GM12878 (cell line): ENCODE measurements at regions not wholly inside any gene's neighbourhood (a gene's known extent, or its start where the extent isn't known, plus 50 kb on each side); places are given as distances from the start of the nearest gene placed in this dataset.

ENCODE experiments used
- ATAC-seq: fragments of 200-7000 bp; cut with Tn5 transposase; 3 replicates; pipeline ENCODE4 v1.9.1; 2020; ENCODE audit warnings: mild to moderate bottlenecking, moderate library complexity
- BruUV-seq: library from RNA; stranded (reverse); fragments of 400-500 nt; replicated peaks from 2 replicates; lab custom pipeline; 2021; lab: Mats Ljungman, UMichigan
- CTCF ChIA-PET: fragments of 300-600 bp; sonication (Branson Sonifier 250); formaldehyde crosslinking; extraction: SDS; loops from one replicate; lab custom pipeline; 2021; ENCODE audit warnings: inconsistent platforms; lab: Yijun Ruan, JAX
- POLR2A ChIA-PET: fragments of 350-600 bp; formaldehyde crosslinking; extraction: SDS; loops from one replicate; lab custom pipeline; 2021; ENCODE audit warnings: inconsistent platforms; lab: Charles Lee
- RAD21 ChIA-PET: fragments of 300-600 bp; sonication (Branson Sonifier 250); formaldehyde crosslinking; loops from one replicate; lab custom pipeline; 2023; ENCODE audit warnings: antibody characterized with exemption; ENCODE audit not compliant: unreplicated experiment; lab: Charles Lee
- SMC1A ChIA-PET: fragments of 300-600 bp; sonication (Branson Sonifier 250); formaldehyde crosslinking; loops from one replicate; lab custom pipeline; 2023; ENCODE audit not compliant: unreplicated experiment, uncharacterized antibody; lab: Charles Lee
- DNase-seq: peaks from one replicate; pipeline ENCODE4 v3.0.0-alpha.2; 2011; ENCODE audit warnings: low read depth, low spot score
- FAIRE-seq: peaks from 3 replicates; lab custom pipeline; 2011; peaks lifted over from hg19 to GRCh38; lab: Jason Lieb, UNC
- H2AFZ ChIP-seq: 2 replicates; pipeline ENCODE4 v1.6.0; 2011; ENCODE audit warnings: low read depth, low read length, control low read depth; ENCODE audit not compliant: control insufficient read depth
- H3K27ac ChIP-seq: 2 replicates; pipeline ENCODE4 v1.5.1; 2011; ENCODE audit warnings: control low read depth; ENCODE audit not compliant: control insufficient read depth, insufficient read depth
- H3K27me3 ChIP-seq, 2 experiments: replicated peaks in 1 of 2; 2 replicates each; pipeline versions ENCODE4 v1.6.0 to v1.6.1; 2011; ENCODE audit warnings: low read length in 1 of 2; ENCODE audit not compliant: control insufficient read depth in 2 of 2, insufficient read depth in 2 of 2
- H3K36me3 ChIP-seq, 2 experiments: 2 replicates each; pipeline ENCODE4 v1.5.1; 2011; ENCODE audit warnings: low read length in 1 of 2; ENCODE audit not compliant: control insufficient read depth in 2 of 2, insufficient read depth in 2 of 2
- H3K4me1 ChIP-seq: 2 replicates; pipeline ENCODE4 v1.6.1; 2011; ENCODE audit warnings: mild to moderate bottlenecking, low read length, moderate library complexity, mixed read lengths; ENCODE audit not compliant: control insufficient read depth, insufficient read depth
- H3K4me2 ChIP-seq: 2 replicates; pipeline ENCODE4 v1.6.0; 2011; ENCODE audit warnings: control low read depth; ENCODE audit not compliant: control insufficient read depth, insufficient read depth
- H3K4me3 ChIP-seq: fragments of 200-600 bp; sonication (generic); 2 replicates; pipeline ENCODE4 v1.5.1; 2016
- H3K79me2 ChIP-seq: 2 replicates; pipeline ENCODE4 v1.6.0; 2011; ENCODE audit warnings: low read length; ENCODE audit not compliant: control insufficient read depth, insufficient read depth
- H3K9ac ChIP-seq: 2 replicates; pipeline ENCODE4 v1.8.0; 2011; ENCODE audit warnings: low read length, control low read depth, mixed read lengths; ENCODE audit not compliant: control insufficient read depth, insufficient read depth
- H3K9me3 ChIP-seq: replicated peaks from 3 replicates; pipeline ENCODE4 v1.5.1; 2011; ENCODE audit warnings: mild to moderate bottlenecking, low read length; ENCODE audit not compliant: control insufficient read depth, insufficient read depth
- H4K20me1 ChIP-seq: 2 replicates; pipeline ENCODE4 v1.6.0; 2011; ENCODE audit not compliant: control insufficient read depth, insufficient read depth
- E2F8 ChIP-seq: fragments of 450-650 bp; IDR thresholded peaks from 2 replicates; pipeline ENCODE4 v1.6.1; 2018; ENCODE audit warnings: mild to moderate bottlenecking, low read depth, moderate library complexity; ENCODE audit not compliant: partially characterized antibody
- HCFC1 ChIP-seq: fragments of 150-350 bp; IDR thresholded peaks from 2 replicates; pipeline ENCODE4 v1.6.1; 2014; ENCODE audit warnings: low read length
- HDGF ChIP-seq: fragments of 450-650 bp; IDR thresholded peaks from 2 replicates; pipeline ENCODE4 v1.6.1; 2016; ENCODE audit warnings: antibody characterized with exemption
- MEF2B ChIP-seq: fragments of 450-650 bp; IDR thresholded peaks from 2 replicates; pipeline ENCODE4 v1.6.1; 2018; ENCODE audit warnings: mild to moderate bottlenecking, moderate library complexity; ENCODE audit not compliant: partially characterized antibody, poor library complexity, severe bottlenecking
- MLLT1 ChIP-seq: fragments of 450-650 bp; IDR thresholded peaks from 2 replicates; pipeline ENCODE4 v1.6.1; 2016; ENCODE audit warnings: mild to moderate bottlenecking
- MYC ChIP-seq: IDR thresholded peaks from 2 replicates; pipeline ENCODE4 v1.6.1; 2011; ENCODE audit warnings: mild to moderate bottlenecking, low read length, moderate library complexity, inconsistent platforms; ENCODE audit not compliant: insufficient read depth, insufficient replicate concordance, insufficient read length, severe bottlenecking
- NFIC ChIP-seq: IDR thresholded peaks from 2 replicates; pipeline ENCODE4 v1.6.1; 2012; ENCODE audit warnings: low read depth, mild to moderate bottlenecking, inconsistent platforms, low read length, moderate library complexity
- NKRF ChIP-seq: fragments of 450-650 bp; conservative IDR thresholded peaks from 2 replicates; pipeline ENCODE4 v1.6.1; 2017; ENCODE audit warnings: mild to moderate bottlenecking, moderate library complexity
- RAD51 ChIP-seq: fragments of 450-650 bp; IDR thresholded peaks from 2 replicates; pipeline ENCODE4 v1.6.1; 2016; ENCODE audit warnings: moderate library complexity, mild to moderate bottlenecking, inconsistent platforms
- TCF12 ChIP-seq: IDR thresholded peaks from 2 replicates; pipeline ENCODE4 v1.6.1; 2011; ENCODE audit warnings: low read depth, mild to moderate bottlenecking, low read length
- ZNF217 ChIP-seq: fragments of 450-650 bp; IDR thresholded peaks from 2 replicates; pipeline ENCODE4 v1.6.1; 2017; ENCODE audit warnings: antibody characterized with exemption, mild to moderate bottlenecking
- ZNF622 ChIP-seq: fragments of 450-650 bp; IDR thresholded peaks from 2 replicates; pipeline ENCODE4 v1.6.1; 2017; ENCODE audit warnings: mild to moderate bottlenecking, inconsistent platforms
- WGBS: methylation state at CpG from one replicate; pipeline ENCODE4 v1.1.6; 2016; ENCODE audit warnings: low lambda C conversion rate; ENCODE audit not compliant: insufficient replicate concordance, insufficient coverage; ENCODE audit errors: missing lambda C conversion rate; 5-methylcytosine and 5-hydroxymethylcytosine counted together
- in situ Hi-C: fragments of 300-500 bp; cut with MboI; formaldehyde crosslinking; loops from 9 replicates; pipeline ENCODE4 v1.14.3; 2018; ENCODE audit warnings: mixed read lengths
- intact Hi-C: fragments of 100-400 bp; cut with micrococcal nuclease; formaldehyde crosslinking; loops from one replicate; pipeline ENCODE4 v1.14.2; 2022; ENCODE audit not compliant: unreplicated experiment
- TF ChIP-seq, protein P1 (sequence below): IDR thresholded peaks from 2 replicates; pipeline ENCODE4 v1.6.1; 2012; ENCODE audit warnings: low read depth, low read length, improper control_type of control experiment
- TF ChIP-seq, protein P2 (sequence below): IDR thresholded peaks from 2 replicates; pipeline ENCODE4 v1.6.1; 2011; ENCODE audit warnings: borderline replicate concordance, low read depth, mild to moderate bottlenecking, moderate library complexity, mixed read lengths, low read length; ENCODE audit not compliant: insufficient read depth; ENCODE audit errors: extremely low read length

DNA sequence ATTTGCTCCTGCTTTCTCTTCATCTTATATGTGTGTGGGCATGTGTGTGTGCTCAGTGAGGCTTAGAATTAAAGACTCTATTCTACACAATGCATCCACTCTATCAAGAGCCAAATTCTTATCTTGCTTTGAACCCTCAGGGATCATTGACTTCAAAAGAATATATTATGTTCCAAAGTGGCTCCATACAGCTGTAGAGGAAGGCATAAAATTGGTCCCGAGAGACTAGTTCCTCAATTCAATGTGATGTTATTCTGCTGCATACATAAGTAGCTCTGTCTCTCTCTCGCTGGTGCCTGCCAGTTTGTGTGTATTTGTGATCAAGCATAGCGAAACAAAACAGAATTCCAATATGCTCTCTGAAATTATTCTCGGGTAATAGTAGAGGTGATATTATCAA lies 997.9 kb upstream of the POT1 start:
- POLR2A ChIA-PET = no interaction called here
- intact Hi-C loops = no loop called here
- Histone ChIP-seq H3K4me2 (no peak overlapping the region), H3K27me3 (no peaks in the 10 kb centered on the region), H2AFZ (no peak overlapping the region), H3K27ac (no peak overlapping the region), H3K79me2 (no peaks in the 10 kb centered on the region), H4K20me1 (no peaks in the 10 kb centered on the region), H3K4me3 (no peak overlapping the region), H3K4me1 (no peaks in the 10 kb centered on the region), H3K9me3 (no peaks in the 10 kb centered on the region), H3K9ac (no peak overlapping the region), H3K36me3 (no peaks in the 10 kb centered on the region)
- in situ Hi-C loops = no loop called here
- SMC1A ChIA-PET = interaction anchor here (0.5 to 1.1 kb wide), 2 partner anchors 10 to 29 kb away, joined by 3 to 4 read pairs; no protein-coding TSS in a partner anchor
- ATAC-seq (peak; percentile 48; the same call in 2 of the 3 replicates), DNase-seq (no peak), FAIRE-seq (no peak)
- no peak for TF ChIP-seq HDGF
- no peak for TF ChIP-seq MYC
- TF ChIP-seq NKRF = no peak
- TF ChIP-seq, protein P1, sequence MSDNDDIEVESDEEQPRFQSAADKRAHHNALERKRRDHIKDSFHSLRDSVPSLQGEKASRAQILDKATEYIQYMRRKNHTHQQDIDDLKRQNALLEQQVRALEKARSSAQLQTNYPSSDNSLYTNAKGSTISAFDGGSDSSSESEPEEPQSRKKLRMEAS = no peak
- TF ChIP-seq TCF12 = no peak
- TF ChIP-seq, protein P2, sequence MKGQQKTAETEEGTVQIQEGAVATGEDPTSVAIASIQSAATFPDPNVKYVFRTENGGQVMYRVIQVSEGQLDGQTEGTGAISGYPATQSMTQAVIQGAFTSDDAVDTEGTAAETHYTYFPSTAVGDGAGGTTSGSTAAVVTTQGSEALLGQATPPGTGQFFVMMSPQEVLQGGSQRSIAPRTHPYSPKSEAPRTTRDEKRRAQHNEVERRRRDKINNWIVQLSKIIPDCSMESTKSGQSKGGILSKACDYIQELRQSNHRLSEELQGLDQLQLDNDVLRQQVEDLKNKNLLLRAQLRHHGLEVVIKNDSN = no peak
- no peak for TF ChIP-seq E2F8
- TF ChIP-seq HCFC1 = no peak
- no peak for TF ChIP-seq ZNF217
- no peak for TF ChIP-seq MEF2B
- TF ChIP-seq NFIC = no peak
- TF ChIP-seq ZNF622 = no peak
- TF ChIP-seq MLLT1 = no peak
- no peak for TF ChIP-seq RAD51
- CTCF ChIA-PET = no interaction called here
- RAD21 ChIA-PET = interaction anchor here (1.0 kb wide), 1 partner anchor 38 kb away, joined by 3 read pairs; no protein-coding TSS in a partner anchor
- BruUV-seq = no TSS peak
- WGBS = 8% methylated on average over 4 of the region's 4 CpGs
